ENCODE measurements at regions not wholly inside any gene's neighbourhood (a gene's known extent, or its start where the extent isn't known, plus 50 kb on each side); places are given as distances from the start of the nearest gene placed in this dataset.

GRCh38 chr3:72288955-72289691, 504.2 kb upstream of the PROK2 start:
- ATAC-seq (no peak), DNase-seq (peak in 1 of 3 donors; percentile 52)
- no peaks in the 10 kb centered on the region for H3K9me3 ChIP-seq
- no peaks in the 10 kb centered on the region for H3K4me1 ChIP-seq
- no peak overlapping the region for H3K4me3 ChIP-seq
- no peaks in the 10 kb centered on the region for H3K27me3 ChIP-seq
- TF ChIP-seq POLR2A (IDR thresholded peaks at IDR 0.05), result no peak
- no peak for TF ChIP-seq CTCF (IDR thresholded peaks at IDR 0.05)
- 52% methylated on average over 10 of the region's 25 CpGs for WGBS (ENCODE audit: insufficient coverage, low coverage, low lambda C conversion rate, missing lambda C conversion rate)
- intact Hi-C loops (cut with DNase I), result no loop called here
- no peaks in the 10 kb centered on the region for H3K36me3 ChIP-seq
- H3K27ac ChIP-seq, result no peak overlapping the region

GRCh38 chr3:72287956-72288355, 503.0 kb upstream of the PROK2 start:
- Histone ChIP-seq H3K36me3 (no peaks in the 10 kb centered on the region), H3K27ac (no peak overlapping the region), H3K4me1 (no peaks in the 10 kb centered on the region), H3K9me3 (no peaks in the 10 kb centered on the region), H3K27me3 (no peaks in the 10 kb centered on the region), H3K4me3 (no peak overlapping the region)
- DNase-seq (no peak), ATAC-seq (no peak)
- intact Hi-C loops (cut with DNase I), result no loop called here
- WGBS (ENCODE audit: insufficient coverage, low coverage, low lambda C conversion rate, missing lambda C conversion rate), result 71% methylated on average over 1 of the region's 1 CpG
- TF ChIP-seq POLR2A (IDR thresholded peaks at IDR 0.05) (no peak), CTCF (IDR thresholded peaks at IDR 0.05) (no peak)

GRCh38 chr3:72285502-72285901, 500.6 kb upstream of the PROK2 start:
- Histone ChIP-seq H3K27ac (no peak overlapping the region), H3K9me3 (no peaks in the 10 kb centered on the region), H3K27me3 (no peaks in the 10 kb centered on the region), H3K36me3 (no peaks in the 10 kb centered on the region), H3K4me3 (no peak overlapping the region), H3K4me1 (no peaks in the 10 kb centered on the region)
- intact Hi-C loops (cut with DNase I), result no loop called here
- DNase-seq (no peak), ATAC-seq (no peak)
- 96% methylated on average over 3 of the region's 3 CpGs for WGBS (ENCODE audit: insufficient coverage, low coverage, low lambda C conversion rate, missing lambda C conversion rate)
- no peak for TF ChIP-seq POLR2A (IDR thresholded peaks at IDR 0.05)
- TF ChIP-seq CTCF (IDR thresholded peaks at IDR 0.05), result no peak

GRCh38 chr3:72284471-72284870, 499.5 kb upstream of the PROK2 start:
- WGBS (ENCODE audit: insufficient coverage, low coverage, low lambda C conversion rate, missing lambda C conversion rate), result 68% methylated on average over 4 of the region's 5 CpGs
- Histone ChIP-seq H3K4me1 (no peaks in the 10 kb centered on the region), H3K36me3 (no peaks in the 10 kb centered on the region), H3K4me3 (no peak overlapping the region), H3K9me3 (no peaks in the 10 kb centered on the region), H3K27me3 (no peaks in the 10 kb centered on the region), H3K27ac (no peak overlapping the region)
- intact Hi-C loops (cut with DNase I), result no loop called here
- no peak for ATAC-seq
- TF ChIP-seq CTCF (IDR thresholded peaks at IDR 0.05) (no peak), POLR2A (IDR thresholded peaks at IDR 0.05) (no peak)
- no peak for DNase-seq

Measured in right lobe of liver (tissue), 6 donors.